H1 (cell line): ENCODE measurements at regions not wholly inside any gene's neighbourhood (a gene's known extent, or its start where the extent isn't known, plus 50 kb on each side); places are given as distances from the start of the nearest gene placed in this dataset.

Source experiments
- CTCF ChIA-PET: fragments of 300-600 bp; sonication (Branson Sonifier 250); formaldehyde crosslinking; loops from one replicate; lab custom pipeline; 2021; ENCODE audit not compliant: partially characterized antibody; lab: Charles Lee
- POLR2A ChIA-PET: fragments of 300-600 bp; sonication (Branson Sonifier 250); formaldehyde crosslinking; loops from one replicate; lab custom pipeline; 2021; ENCODE audit warnings: inconsistent platforms; ENCODE audit not compliant: partially characterized antibody; lab: Charles Lee
- DNase-seq, 2 experiments: peaks; one replicate each; pipeline versions ENCODE4 v3.0.0 to v3.0.0-alpha.2; 2010 to 2022; ENCODE audit warnings: low spot score in 2 of 2, low read depth in 1 of 2, mixed read lengths in 1 of 2
- FAIRE-seq: peaks from 2 replicates; lab custom pipeline; 2011; peaks lifted over from hg19 to GRCh38; lab: Jason Lieb, UNC
- H2AFZ ChIP-seq: 2 replicates; pipeline ENCODE4 v1.8.1; 2012; ENCODE audit warnings: low read length, inconsistent platforms
- H2AK5ac ChIP-seq: 2 replicates; pipeline ENCODE4 v1.6.1; 2013; ENCODE audit warnings: low read depth, low read length
- H2BK120ac ChIP-seq: replicated peaks from 2 replicates; pipeline ENCODE3; 2013; ENCODE audit warnings: low read depth, low read length, inconsistent platforms
- H2BK12ac ChIP-seq: 2 replicates; pipeline ENCODE4 v1.6.1; 2013; ENCODE audit warnings: low read depth, low read length
- H2BK15ac ChIP-seq: 2 replicates; pipeline ENCODE4 v1.6.1; 2013; ENCODE audit warnings: low read length
- H2BK20ac ChIP-seq: 2 replicates; pipeline ENCODE4 v1.6.1; 2013; ENCODE audit warnings: low read length
- H2BK5ac ChIP-seq: 2 replicates; pipeline ENCODE4 v1.6.1; 2013; ENCODE audit warnings: low read depth, low read length
- H3K14ac ChIP-seq: 2 replicates; pipeline ENCODE4 v1.6.1; 2013; ENCODE audit warnings: inconsistent platforms; ENCODE audit not compliant: insufficient read length
- H3K18ac ChIP-seq: 2 replicates; pipeline ENCODE4 v1.6.1; 2013; ENCODE audit warnings: low read length; ENCODE audit errors: extremely low read depth
- H3K23ac ChIP-seq: 2 replicates; pipeline ENCODE4 v1.6.1; 2013; ENCODE audit warnings: inconsistent platforms; ENCODE audit not compliant: insufficient read length
- H3K23me2 ChIP-seq: 2 replicates; pipeline ENCODE4 v1.6.1; 2013; ENCODE audit warnings: low read depth, low read length
- H3K27ac ChIP-seq: 2 replicates; pipeline ENCODE4 v1.6.1; 2011; ENCODE audit warnings: low read depth, low read length, inconsistent platforms
- H3K27me3 ChIP-seq, 4 experiments: replicated peaks in 1 of 4; 1 replicate in 1 of 4; 2 replicates in 3 of 4; pipeline versions ENCODE4 v1.6.1 to v1.8.1; 2011 to 2013; ENCODE audit warnings: low read length in 3 of 4, mild to moderate bottlenecking in 3 of 4, inconsistent platforms in 2 of 4, mixed read lengths in 2 of 4, moderate library complexity in 1 of 4; ENCODE audit not compliant: control insufficient read depth in 3 of 4, insufficient read depth in 3 of 4; ENCODE audit errors: extremely low read depth in 1 of 4
- H3K36me3 ChIP-seq, 4 experiments: 2 replicates each; pipeline versions ENCODE4 v1.6.1 to v1.8.1; 2011 to 2013; ENCODE audit warnings: mild to moderate bottlenecking in 4 of 4, low read length in 3 of 4, moderate library complexity in 2 of 4, control low read depth in 1 of 4, inconsistent platforms in 1 of 4; ENCODE audit not compliant: insufficient read depth in 4 of 4, control insufficient read depth in 2 of 4
- H3K4ac ChIP-seq: replicated peaks from 2 replicates; pipeline ENCODE3; 2013; ENCODE audit warnings: low read length, low read depth, mixed read lengths, inconsistent platforms; ENCODE audit not compliant: insufficient read length
- H3K4me1 ChIP-seq, 4 experiments: replicated peaks in 1 of 4; 1 replicate in 1 of 4; 2 replicates in 3 of 4; pipeline versions ENCODE4 v1.6.1 to v1.8.1; 2011 to 2013; ENCODE audit warnings: low read length in 3 of 4, inconsistent platforms in 2 of 4, mixed read lengths in 1 of 4; ENCODE audit not compliant: insufficient read depth in 4 of 4, control insufficient read depth in 3 of 4
- H3K4me2 ChIP-seq, 2 experiments: 2 replicates each; pipeline versions ENCODE4 v1.6.1 to v1.8.1; 2011 to 2013; ENCODE audit warnings: low read depth in 2 of 2, low read length in 2 of 2, control low read depth in 1 of 2, inconsistent platforms in 1 of 2, mild to moderate bottlenecking in 1 of 2; ENCODE audit not compliant: insufficient read depth in 1 of 2
- H3K4me3 ChIP-seq, 4 experiments: fragments of 200-600, 300-600 bp in 1 of 4; sonication (generic), shearing (Covaris generic), sonication (Bioruptor Twin) in 1 of 4; 2 replicates each; pipeline versions ENCODE4 v1.5.1 to v1.8.1; 2011 to 2016; ENCODE audit warnings: low read length in 4 of 4, low read depth in 3 of 4, control low read depth in 2 of 4, inconsistent platforms in 2 of 4, mild to moderate bottlenecking in 2 of 4, mixed read lengths in 1 of 4, moderate library complexity in 1 of 4; ENCODE audit not compliant: insufficient read depth in 2 of 4; ENCODE audit errors: extremely low read depth in 1 of 4
- H3K56ac ChIP-seq: replicated peaks from 2 replicates; pipeline ENCODE3; 2013; ENCODE audit warnings: low read depth, mild to moderate bottlenecking, mixed read lengths, low read length, inconsistent platforms; ENCODE audit not compliant: insufficient read length
- H3K79me1 ChIP-seq: 2 replicates; pipeline ENCODE4 v1.6.1; 2013; ENCODE audit warnings: low read depth, low read length, control low read depth
- H3K79me2 ChIP-seq, 2 experiments: 2 replicates each; pipeline versions ENCODE4 v1.6.1 to v1.8.1; 2012 to 2013; ENCODE audit warnings: low read length in 2 of 2, mild to moderate bottlenecking in 2 of 2, inconsistent platforms in 1 of 2; ENCODE audit not compliant: insufficient read depth in 2 of 2, control insufficient read depth in 1 of 2
- H3K9ac ChIP-seq, 4 experiments: replicated peaks in 1 of 4; 1 replicate in 1 of 4; 2 replicates in 3 of 4; pipeline versions ENCODE4 v1.6.1 to v1.8.1; 2011 to 2013; ENCODE audit warnings: low read depth in 3 of 4, low read length in 3 of 4, control low read depth in 2 of 4, mild to moderate bottlenecking in 2 of 4, moderate library complexity in 2 of 4, inconsistent platforms in 1 of 4; ENCODE audit errors: extremely low read depth in 1 of 4
- H3K9me3 ChIP-seq, 2 experiments: 2 replicates each; pipeline versions ENCODE4 v1.6.1 to v1.8.1; 2012 to 2013; ENCODE audit warnings: mild to moderate bottlenecking in 2 of 2, moderate library complexity in 2 of 2, control low read depth in 1 of 2, inconsistent platforms in 1 of 2, low read depth in 1 of 2, low read length in 1 of 2, mixed read lengths in 1 of 2; ENCODE audit not compliant: insufficient read depth in 2 of 2
- H4K20me1 ChIP-seq, 2 experiments: replicated peaks in 1 of 2; 2 replicates each; pipeline versions ENCODE3 to v1.8.1; 2011 to 2013; ENCODE audit warnings: inconsistent platforms in 2 of 2, low read length in 2 of 2, mild to moderate bottlenecking in 1 of 2; ENCODE audit not compliant: insufficient read depth in 2 of 2, control insufficient read depth in 1 of 2
- H4K5ac ChIP-seq: 2 replicates; pipeline ENCODE4 v1.6.1; 2013; ENCODE audit warnings: low read length, low read depth, mixed read lengths, inconsistent platforms; ENCODE audit not compliant: insufficient read length
- H4K8ac ChIP-seq: 2 replicates; pipeline ENCODE4 v1.8.0; 2013; ENCODE audit warnings: mild to moderate bottlenecking, moderate library complexity, low read length, inconsistent platforms; ENCODE audit not compliant: insufficient read depth; ENCODE audit errors: extremely low read depth
- H4K91ac ChIP-seq: replicated peaks from 2 replicates; pipeline ENCODE3; 2013; ENCODE audit warnings: low read length, mixed read lengths, inconsistent platforms; ENCODE audit not compliant: insufficient read length
- ATF3 ChIP-seq: IDR thresholded peaks from 2 replicates; pipeline ENCODE4 v1.6.1; 2011; ENCODE audit warnings: low read depth, mild to moderate bottlenecking, low read length; ENCODE audit not compliant: insufficient read depth
- BRCA1 ChIP-seq: IDR thresholded peaks from 2 replicates; pipeline ENCODE4 v1.6.1; 2012; ENCODE audit warnings: low read depth, low read length, improper control_type of control experiment
- GTF2F1 ChIP-seq: IDR thresholded peaks from 2 replicates; pipeline ENCODE4 v1.6.1; 2012; ENCODE audit warnings: low read depth, low read length, improper control_type of control experiment, borderline replicate concordance
- HDAC2 ChIP-seq, 2 experiments: fragments of 300-600 bp in 1 of 2; sonication (generic) in 1 of 2; IDR thresholded peaks; 2 replicates each; pipeline ENCODE4 v1.6.1; 2011 to 2012; ENCODE audit warnings: low read depth in 2 of 2, low read length in 2 of 2, mild to moderate bottlenecking in 2 of 2, moderate library complexity in 2 of 2, borderline replicate concordance in 1 of 2, inconsistent platforms in 1 of 2
- KDM1A ChIP-seq: fragments of 200-600, 300-600 bp; sonication (generic); IDR thresholded peaks from 2 replicates; pipeline ENCODE4 v1.7.1; 2016; ENCODE audit warnings: mild to moderate bottlenecking, low read length, borderline replicate concordance
- MAFK ChIP-seq: IDR thresholded peaks from 2 replicates; pipeline ENCODE4 v1.6.1; 2012; ENCODE audit warnings: low read depth, mild to moderate bottlenecking, improper control_type of control experiment, low read length
- NRF1 ChIP-seq: IDR thresholded peaks from 2 replicates; pipeline ENCODE4 v1.6.1; 2011; ENCODE audit warnings: mild to moderate bottlenecking, low read depth, low read length, improper control_type of control experiment
- POLR2A ChIP-seq, 2 experiments: IDR thresholded peaks; 1 replicate in 1 of 2; 2 replicates in 1 of 2; pipeline ENCODE4 v1.6.1; 2011; ENCODE audit warnings: low read depth in 2 of 2, low read length in 2 of 2, mild to moderate bottlenecking in 2 of 2; ENCODE audit errors: control extremely low read depth in 1 of 2
- RFX5 ChIP-seq: IDR thresholded peaks from 2 replicates; pipeline ENCODE4 v1.6.1; 2011; ENCODE audit warnings: low read depth, low read length, improper control_type of control experiment, borderline replicate concordance
- RNF2 ChIP-seq: fragments of 200-900, 300-1000 bp; sonication (generic); IDR thresholded peaks from 2 replicates; pipeline ENCODE4 v1.7.1; 2016; ENCODE audit warnings: borderline replicate concordance, low read depth, mild to moderate bottlenecking, antibody characterized with exemption, low read length; ENCODE audit not compliant: poor library complexity, severe bottlenecking; ENCODE audit errors: missing control alignments
- SP4 ChIP-seq: IDR thresholded peaks from 2 replicates; pipeline ENCODE4 v1.6.1; 2012; ENCODE audit warnings: low read length, inconsistent platforms
- YY1 ChIP-seq: IDR thresholded peaks from 2 replicates; pipeline ENCODE4 v1.6.1; 2011; ENCODE audit warnings: low read depth, mild to moderate bottlenecking, low read length
- WGBS, 2 experiments: shearing (Covaris generic) in 1 of 2; methylation state at CpG; one replicate each; pipeline versions ENCODE4 v1.1.6 to v1.1.7; 2013 to 2015; ENCODE audit warnings: low lambda C conversion rate in 2 of 2, mixed read lengths in 2 of 2, inconsistent platforms in 1 of 2, low coverage in 1 of 2, missing lambda C conversion rate in 1 of 2; ENCODE audit not compliant: insufficient replicate concordance in 2 of 2, insufficient coverage in 1 of 2, insufficient read length in 1 of 2; ENCODE audit errors: extremely low coverage in 1 of 2, missing lambda C conversion rate in 1 of 2; 5-methylcytosine and 5-hydroxymethylcytosine counted together

GRCh38 chrX:15116900-15117299, 153.0 kb downstream of the ASB9 start:
- no peak overlapping the region for H2BK120ac ChIP-seq
- TF ChIP-seq RFX5: no peak
- no peak for TF ChIP-seq HDAC2 (IDR thresholded peaks at IDR 0.05; ENCODE audit: borderline replicate concordance in 1 of 2, low read depth in 2 of 2, low read length in 2 of 2)
- TF ChIP-seq ATF3: no peak
- TF ChIP-seq KDM1A: no peak
- TF ChIP-seq POLR2A (IDR thresholded peaks at IDR 0.05; ENCODE audit: control extremely low read depth in 1 of 2, low read depth in 2 of 2, low read length in 2 of 2): no peak
- TF ChIP-seq YY1: no peak
- TF ChIP-seq GTF2F1: no peak
- TF ChIP-seq BRCA1: no peak
- TF ChIP-seq RNF2: no peak
- TF ChIP-seq NRF1: no peak
- TF ChIP-seq MAFK: no peak
- no peak for TF ChIP-seq SP4
- H3K23ac ChIP-seq: no peak overlapping the region
- no peak overlapping the region for H3K4me2 ChIP-seq
- H3K27me3 ChIP-seq: no peaks in the 10 kb centered on the region
- H3K18ac ChIP-seq: no peak overlapping the region
- H3K4me3 ChIP-seq: no peak overlapping the region
- no peaks in the 10 kb centered on the region for H3K23me2 ChIP-seq
- no peak overlapping the region for H2BK20ac ChIP-seq
- no peak overlapping the region for H4K91ac ChIP-seq
- ChIA-PET CTCF (interaction anchor here (1.0 kb wide), 1 partner anchor 26 kb away, joined by 4 read pairs; no protein-coding TSS in a partner anchor), POLR2A (no interaction called here)
- no peak overlapping the region for H3K4ac ChIP-seq
- DNase-seq: no peak
- no peak overlapping the region for H3K56ac ChIP-seq
- H2AK5ac ChIP-seq: no peak overlapping the region
- no peak overlapping the region for H2BK12ac ChIP-seq
- no peak overlapping the region for H4K8ac ChIP-seq
- 75% methylated on average over 2 of the region's 2 CpGs; no CpG with 5 or more reads in 1 of the 2 experiments for WGBS, 2 experiments
- H2BK5ac ChIP-seq: no peak overlapping the region
- peaks cover 0 to 5% (median 2%) of the 10 kb centered on the region in 4 experiments; a peak in 3 of 7 replicates for H3K4me1 ChIP-seq
- no peaks in the 10 kb centered on the region for H3K79me1 ChIP-seq
- no peaks in the 10 kb centered on the region for H3K36me3 ChIP-seq
- FAIRE-seq: no peak
- H4K20me1 ChIP-seq: no peaks in the 10 kb centered on the region
- no peak overlapping the region for H3K14ac ChIP-seq
- no peaks in the 10 kb centered on the region for H3K79me2 ChIP-seq
- H3K27ac ChIP-seq: no peak overlapping the region
- no peak overlapping the region for H2AFZ ChIP-seq
- H3K9ac ChIP-seq: no peak overlapping the region
- H2BK15ac ChIP-seq: no peak overlapping the region
- no peaks in the 10 kb centered on the region for H3K9me3 ChIP-seq
- no peak overlapping the region for H4K5ac ChIP-seq
